HUES64 (cell line): ENCODE measurements at regions not wholly inside any gene's neighbourhood (a gene's known extent, or its start where the extent isn't known, plus 50 kb on each side); places are given as distances from the start of the nearest gene placed in this dataset.

Experiments used
- H3K27ac ChIP-seq: 2 replicates; pipeline ENCODE4 v1.7.0; 2013; ENCODE audit warnings: low read depth, low read length, inconsistent platforms
- H3K27me3 ChIP-seq: 2 replicates; pipeline ENCODE4 v1.6.1; 2013; ENCODE audit warnings: mild to moderate bottlenecking, low read length; ENCODE audit not compliant: insufficient read depth
- H3K36me3 ChIP-seq: 2 replicates; pipeline ENCODE4 v1.6.1; 2013; ENCODE audit warnings: mild to moderate bottlenecking, low read length; ENCODE audit not compliant: insufficient read depth
- H3K4me1 ChIP-seq: 2 replicates; pipeline ENCODE4 v1.6.1; 2013; ENCODE audit warnings: mild to moderate bottlenecking, low read length, moderate library complexity; ENCODE audit not compliant: insufficient read depth
- H3K4me3 ChIP-seq: 2 replicates; pipeline ENCODE4 v1.5.1; 2013; ENCODE audit warnings: mild to moderate bottlenecking, low read length, moderate library complexity
- H3K9ac ChIP-seq: 2 replicates; pipeline ENCODE4 v1.6.1; 2013; ENCODE audit warnings: mild to moderate bottlenecking, low read depth, low read length
- H3K9me3 ChIP-seq: 2 replicates; pipeline ENCODE4 v1.6.1; 2013; ENCODE audit warnings: low read depth, low read length; ENCODE audit not compliant: insufficient read depth
- WGBS: fragments of 150-250, 120-280 bp; methylation state at CpG from one replicate; pipeline ENCODE4 v1.1.7; 2013; ENCODE audit warnings: missing lambda C conversion rate; 5-methylcytosine and 5-hydroxymethylcytosine counted together

- H3K4me1 ChIP-seq = no peaks in the 10 kb centered on the region
Observed at GRCh38 chr4:151563194-151563593, 154.2 kb downstream of the FHIP1A start.

DNA sequence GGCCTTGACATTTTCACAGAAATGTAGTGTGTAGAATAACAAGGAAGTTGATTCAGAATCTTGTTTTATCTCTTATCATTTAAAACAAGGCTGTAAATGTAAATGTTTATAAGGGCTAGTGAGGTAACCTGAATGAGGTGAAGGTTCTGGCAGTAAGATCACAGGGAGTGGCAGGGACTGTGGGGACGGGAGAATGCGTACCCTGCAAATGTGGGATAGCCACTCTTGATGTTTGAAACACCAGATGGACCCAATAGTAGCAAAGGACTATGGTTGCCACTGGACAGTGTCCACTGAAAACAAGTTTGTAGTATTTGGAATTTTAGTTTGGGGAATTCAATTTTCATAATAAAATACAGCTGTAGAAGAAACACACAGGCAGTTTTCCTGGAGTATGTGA lies 155.3 kb downstream of the FHIP1A start:
- Histone ChIP-seq H3K4me1 (no peaks in the 10 kb centered on the region), H3K27me3 (no peaks in the 10 kb centered on the region), H3K4me3 (no peak overlapping the region), H3K27ac (no peak overlapping the region), H3K9ac (no peak overlapping the region), H3K9me3 (no peaks in the 10 kb centered on the region), H3K36me3 (no peaks in the 10 kb centered on the region)
- 94% methylated on average over 2 of the region's 2 CpGs for WGBS

More at GRCh38 chr4:151563194-151563593, 154.2 kb downstream of the FHIP1A start:
- WGBS = 94% methylated on average over 3 of the region's 3 CpGs
- Histone ChIP-seq H3K27me3 (no peaks in the 10 kb centered on the region), H3K9me3 (no peaks in the 10 kb centered on the region), H3K27ac (no peak overlapping the region), H3K36me3 (no peaks in the 10 kb centered on the region), H3K4me3 (no peak overlapping the region), H3K9ac (no peak overlapping the region)

DNA sequence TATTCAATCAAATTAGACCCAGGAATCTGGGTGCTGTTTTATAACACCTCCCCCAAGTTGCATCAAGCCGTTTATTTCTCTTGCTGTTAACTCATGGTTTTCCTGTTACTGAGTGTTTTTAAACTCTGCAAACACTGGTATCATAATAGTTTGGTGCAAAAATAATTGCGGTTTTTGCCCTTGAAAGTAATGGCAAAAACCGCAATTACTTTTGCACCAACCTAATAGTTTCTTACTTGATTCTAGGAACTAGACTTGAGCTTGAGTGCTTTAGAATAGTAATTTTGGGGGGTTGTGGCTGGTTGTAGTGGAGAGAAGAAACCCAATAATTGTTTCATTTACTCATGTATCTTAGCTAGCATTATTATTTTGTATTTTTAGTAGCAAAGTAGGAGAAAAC lies 156.6 kb downstream of the FHIP1A start:
- H3K9me3 ChIP-seq = no peaks in the 10 kb centered on the region
- 81% methylated on average over 3 of the region's 3 CpGs for WGBS
- no peak overlapping the region for H3K4me3 ChIP-seq
- H3K36me3 ChIP-seq = no peaks in the 10 kb centered on the region
- H3K9ac ChIP-seq = no peak overlapping the region
- no peaks in the 10 kb centered on the region for H3K4me1 ChIP-seq
- no peaks in the 10 kb centered on the region for H3K27me3 ChIP-seq
- H3K27ac ChIP-seq = no peak overlapping the region

DNA sequence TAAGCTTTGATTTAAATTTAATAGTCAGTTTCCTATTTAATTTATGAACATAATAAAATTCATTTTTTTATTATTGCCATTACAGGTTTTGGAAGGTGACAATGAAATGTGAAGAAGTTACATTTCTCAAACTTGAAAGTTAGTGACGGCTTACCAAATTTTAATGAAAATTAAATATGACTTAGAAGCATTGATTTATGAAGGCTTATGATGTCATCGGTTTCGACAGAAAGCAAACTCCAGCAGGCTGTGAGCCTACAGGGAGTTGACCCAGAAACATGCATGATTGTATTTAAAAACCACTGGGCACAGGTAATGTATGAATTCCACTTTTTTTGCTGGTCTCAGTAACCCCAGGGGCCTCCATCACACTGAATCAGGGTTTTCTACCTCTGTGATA lies 157.1 kb downstream of the FHIP1A start:
- no peaks in the 10 kb centered on the region for H3K9me3 ChIP-seq
- no peaks in the 10 kb centered on the region for H3K4me1 ChIP-seq
- H3K4me3 ChIP-seq = no peak overlapping the region
- no peaks in the 10 kb centered on the region for H3K27me3 ChIP-seq
- H3K36me3 ChIP-seq = no peaks in the 10 kb centered on the region
- H3K9ac ChIP-seq = no peak overlapping the region
- 91% methylated on average over 3 of the region's 3 CpGs for WGBS
- no peak overlapping the region for H3K27ac ChIP-seq

DNA sequence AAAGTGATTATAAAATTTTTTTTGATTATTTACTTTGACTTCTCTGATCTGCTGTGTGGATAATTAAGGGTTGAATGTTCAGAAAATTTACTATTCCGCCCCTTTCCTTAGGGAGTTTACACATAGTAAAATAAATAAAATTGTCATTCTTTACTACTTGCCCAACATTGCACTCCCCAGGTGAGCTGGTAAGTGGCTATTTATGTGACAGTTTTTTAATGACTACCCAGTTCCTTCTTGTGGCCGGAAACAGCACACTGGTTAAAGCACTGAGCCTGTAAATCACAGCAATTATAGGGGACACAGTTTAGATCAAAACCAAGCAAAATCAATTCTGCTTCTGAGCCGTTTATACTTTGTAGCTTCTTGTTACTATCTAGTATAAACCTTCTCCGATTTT lies 158.1 kb downstream of the FHIP1A start:
- H3K4me1 ChIP-seq = no peaks in the 10 kb centered on the region
- no peak overlapping the region for H3K9ac ChIP-seq
- H3K36me3 ChIP-seq = no peaks in the 10 kb centered on the region
- no peaks in the 10 kb centered on the region for H3K27me3 ChIP-seq
- H3K27ac ChIP-seq = no peak overlapping the region
- H3K4me3 ChIP-seq = no peak overlapping the region
- H3K9me3 ChIP-seq = no peaks in the 10 kb centered on the region
- 88% methylated on average over 3 of the region's 4 CpGs for WGBS

DNA sequence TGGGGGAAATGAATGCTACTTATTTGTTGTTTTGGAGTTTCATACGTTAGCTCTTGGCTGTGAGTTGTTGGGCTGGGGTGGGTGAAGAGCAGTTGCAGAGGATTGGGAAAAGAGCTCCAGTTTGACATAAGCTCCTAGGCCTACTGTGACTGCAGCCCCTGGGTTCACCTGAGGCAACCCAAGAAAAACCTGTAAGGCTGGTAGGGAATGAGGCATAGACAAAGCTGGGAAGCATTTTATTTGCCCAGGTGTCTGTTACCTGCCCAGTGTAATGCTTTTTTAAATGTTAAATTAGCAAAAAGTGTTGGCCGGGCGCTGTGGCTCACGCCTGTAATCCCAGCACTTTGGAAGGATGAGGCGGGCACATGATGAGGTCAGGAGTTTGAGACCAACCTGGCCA lies 160.0 kb downstream of the FHIP1A start:
- Histone ChIP-seq H3K27me3 (no peaks in the 10 kb centered on the region), H3K4me3 (no peak overlapping the region)
- WGBS = 96% methylated on average over 5 of the region's 5 CpGs

DNA sequence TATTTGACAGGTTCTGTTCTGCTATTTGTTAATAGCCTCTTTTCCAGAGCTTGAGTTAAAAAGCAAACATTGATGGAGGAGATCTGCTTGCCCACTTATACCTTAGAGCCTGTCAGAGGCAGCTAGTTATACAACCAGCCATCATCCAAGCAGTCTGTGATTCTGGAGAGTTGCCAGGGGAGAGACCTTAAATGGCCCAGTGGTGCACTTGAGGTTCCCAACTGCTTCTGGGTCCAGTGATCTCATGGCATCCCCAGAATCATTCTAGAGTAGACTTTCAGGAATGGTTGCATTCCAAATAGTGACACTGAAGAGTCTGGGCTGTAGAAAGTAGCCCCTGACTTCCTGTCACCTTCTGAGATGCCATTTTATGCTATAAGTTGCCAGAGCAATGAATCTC lies 160.7 kb downstream of the FHIP1A start:
- Histone ChIP-seq H3K9me3 (no peaks in the 10 kb centered on the region), H3K36me3 (no peaks in the 10 kb centered on the region), H3K4me3 (no peak overlapping the region), H3K9ac (no peak overlapping the region), H3K27me3 (no peaks in the 10 kb centered on the region), H3K27ac (no peak overlapping the region), H3K4me1 (no peaks in the 10 kb centered on the region)

More for the DNA sequence above, 160.0 kb downstream of the FHIP1A start:
- H3K4me1 ChIP-seq = no peaks in the 10 kb centered on the region
- no peaks in the 10 kb centered on the region for H3K9me3 ChIP-seq
- H3K9ac ChIP-seq = no peak overlapping the region
- no peaks in the 10 kb centered on the region for H3K36me3 ChIP-seq
- no peak overlapping the region for H3K27ac ChIP-seq

GRCh38 chr4:151573474-151573873 lies 164.5 kb downstream of the FHIP1A start:
- Histone ChIP-seq H3K9me3 (no peaks in the 10 kb centered on the region), H3K36me3 (no peaks in the 10 kb centered on the region), H3K27ac (no peak overlapping the region), H3K9ac (no peak overlapping the region), H3K27me3 (no peaks in the 10 kb centered on the region), H3K4me1 (no peaks in the 10 kb centered on the region), H3K4me3 (no peak overlapping the region)
- WGBS = 97% methylated on average over 2 of the region's 2 CpGs

- no peak overlapping the region for H3K9ac ChIP-seq
- 92% methylated on average over 1 of the region's 1 CpG for WGBS
- no peaks in the 10 kb centered on the region for H3K9me3 ChIP-seq
- no peaks in the 10 kb centered on the region for H3K36me3 ChIP-seq
- H3K4me3 ChIP-seq = no peak overlapping the region
- no peak overlapping the region for H3K27ac ChIP-seq
- no peaks in the 10 kb centered on the region for H3K27me3 ChIP-seq
- no peaks in the 10 kb centered on the region for H3K4me1 ChIP-seq
Observed at GRCh38 chr4:151573945-151574344, 165.0 kb downstream of the FHIP1A start.

- no peaks in the 10 kb centered on the region for H3K9me3 ChIP-seq
- H3K27ac ChIP-seq = no peak overlapping the region
- no peaks in the 10 kb centered on the region for H3K27me3 ChIP-seq
- no peaks in the 10 kb centered on the region for H3K36me3 ChIP-seq
- no peak overlapping the region for H3K9ac ChIP-seq
- no peaks in the 10 kb centered on the region for H3K4me1 ChIP-seq
- no peak overlapping the region for H3K4me3 ChIP-seq
Observed at GRCh38 chr4:151574968-151575367, 166.0 kb downstream of the FHIP1A start.

DNA sequence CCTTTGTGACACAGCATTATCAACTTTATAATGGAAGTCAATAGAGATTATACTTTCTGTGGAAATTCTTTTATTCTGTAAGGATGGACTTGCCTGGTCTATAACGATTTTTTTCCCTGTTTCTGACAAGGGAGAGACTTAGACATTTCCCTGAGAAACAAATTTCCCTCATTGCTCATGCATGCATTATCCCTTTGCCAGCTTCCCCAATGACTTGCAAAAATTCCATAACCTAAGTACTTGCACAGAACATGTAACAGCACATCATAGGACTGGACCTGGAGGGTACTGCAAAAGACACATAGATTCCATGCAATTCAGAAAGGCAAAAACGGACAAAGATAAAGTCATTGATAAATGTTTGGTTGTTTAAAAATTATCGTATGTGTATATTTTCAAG lies 166.7 kb downstream of the FHIP1A start:
- no peaks in the 10 kb centered on the region for H3K36me3 ChIP-seq
- no peaks in the 10 kb centered on the region for H3K27me3 ChIP-seq
- H3K9me3 ChIP-seq = no peaks in the 10 kb centered on the region
- no peak overlapping the region for H3K9ac ChIP-seq
- H3K4me3 ChIP-seq = no peak overlapping the region
- H3K27ac ChIP-seq = no peak overlapping the region
- no peaks in the 10 kb centered on the region for H3K4me1 ChIP-seq
- WGBS = 94% methylated on average over 3 of the region's 3 CpGs

- no peaks in the 10 kb centered on the region for H3K9me3 ChIP-seq
- H3K9ac ChIP-seq = no peak overlapping the region
- H3K36me3 ChIP-seq = no peaks in the 10 kb centered on the region
- no peak overlapping the region for H3K4me3 ChIP-seq
- no peaks in the 10 kb centered on the region for H3K27me3 ChIP-seq
- H3K4me1 ChIP-seq = no peaks in the 10 kb centered on the region
- 80% methylated on average over 1 of the region's 1 CpG for WGBS
- H3K27ac ChIP-seq = no peak overlapping the region
Observed at GRCh38 chr4:151576627-151577026, 167.7 kb downstream of the FHIP1A start.
